Thoracic aorta (tissue), 2 donors: ENCODE measurements at regions not wholly inside any gene's neighbourhood (a gene's known extent, or its start where the extent isn't known, plus 50 kb on each side); places are given as distances from the start of the nearest gene placed in this dataset.

ENCODE experiments used
- ATAC-seq: fragments of 150-250 bp; one replicate; pipeline ENCODE4 v1.8.0; 2017; ENCODE audit warnings: low read depth; ENCODE audit not compliant: insufficient number of reproducible peaks, low FRiP score
- DNase-seq: peaks from one replicate; pipeline ENCODE4 v3.0.0-alpha.2; 2020; ENCODE audit warnings: low spot score
- H3K27ac ChIP-seq, 2 donors: fragments of 200-600 bp; sonication (generic); 1 replicate in 1 of 2; 2 replicates in 1 of 2; pipeline ENCODE4 v1.5.1; 2016; ENCODE audit warnings: mild to moderate bottlenecking in 2 of 2, moderate library complexity in 2 of 2
- H3K27me3 ChIP-seq: fragments of 200-600 bp; sonication (generic); replicated peaks from 2 replicates; pipeline ENCODE4 v1.6.0; 2016; ENCODE audit warnings: mild to moderate bottlenecking; ENCODE audit not compliant: insufficient read depth
- H3K36me3 ChIP-seq: fragments of 200-600 bp; sonication (generic); one replicate; pipeline ENCODE4 v1.5.1; 2016
- H3K4me1 ChIP-seq, 2 donors: fragments of 200-600 bp; sonication (generic); 1 replicate in 1 of 2; 2 replicates in 1 of 2; pipeline versions ENCODE4 v1.5.1 to v1.6.0; 2016; ENCODE audit warnings: low read depth in 2 of 2, mild to moderate bottlenecking in 1 of 2; ENCODE audit not compliant: control insufficient read depth in 1 of 2
- H3K4me3 ChIP-seq: fragments of 200-600 bp; sonication (generic); 2 replicates; pipeline ENCODE4 v1.5.1; 2016; ENCODE audit warnings: mild to moderate bottlenecking
- H3K9me3 ChIP-seq: fragments of 200-600 bp; sonication (generic); 2 replicates; pipeline ENCODE4 v1.5.1; 2016
- TF ChIP-seq, protein P1 (sequence below): fragments of 200-600 bp; sonication (generic); IDR thresholded peaks from one replicate; pipeline ENCODE4 v1.5.1; 2019; ENCODE audit warnings: antibody characterized with exemption

DNA sequence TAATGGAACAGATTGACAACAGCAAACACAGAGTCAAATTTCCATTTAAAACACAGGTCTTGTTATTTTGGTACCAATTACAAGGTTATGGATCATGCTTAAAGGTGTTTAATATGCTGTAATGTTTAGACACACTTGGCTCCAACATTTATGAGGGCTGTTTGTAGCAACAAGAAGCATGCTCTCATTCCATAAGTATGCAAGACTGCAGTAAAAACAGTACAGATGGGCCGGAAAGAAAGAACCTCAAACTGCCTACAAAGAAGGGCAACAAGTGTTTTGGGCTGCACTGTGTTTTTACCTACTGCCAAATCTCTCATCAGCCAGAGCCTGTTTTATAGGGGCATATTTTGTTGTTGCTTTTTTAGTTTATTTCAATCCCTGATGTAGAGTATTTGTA lies 100.5 kb upstream of the HS3ST3A1 start:
- H3K36me3 ChIP-seq, result no peaks in the 10 kb centered on the region
- H3K27me3 ChIP-seq, result no peaks in the 10 kb centered on the region
- no peak overlapping the region for H3K27ac ChIP-seq
- H3K9me3 ChIP-seq, result no peaks in the 10 kb centered on the region
- no peak for ATAC-seq
- DNase-seq, result no peak
- TF ChIP-seq, protein P1, sequence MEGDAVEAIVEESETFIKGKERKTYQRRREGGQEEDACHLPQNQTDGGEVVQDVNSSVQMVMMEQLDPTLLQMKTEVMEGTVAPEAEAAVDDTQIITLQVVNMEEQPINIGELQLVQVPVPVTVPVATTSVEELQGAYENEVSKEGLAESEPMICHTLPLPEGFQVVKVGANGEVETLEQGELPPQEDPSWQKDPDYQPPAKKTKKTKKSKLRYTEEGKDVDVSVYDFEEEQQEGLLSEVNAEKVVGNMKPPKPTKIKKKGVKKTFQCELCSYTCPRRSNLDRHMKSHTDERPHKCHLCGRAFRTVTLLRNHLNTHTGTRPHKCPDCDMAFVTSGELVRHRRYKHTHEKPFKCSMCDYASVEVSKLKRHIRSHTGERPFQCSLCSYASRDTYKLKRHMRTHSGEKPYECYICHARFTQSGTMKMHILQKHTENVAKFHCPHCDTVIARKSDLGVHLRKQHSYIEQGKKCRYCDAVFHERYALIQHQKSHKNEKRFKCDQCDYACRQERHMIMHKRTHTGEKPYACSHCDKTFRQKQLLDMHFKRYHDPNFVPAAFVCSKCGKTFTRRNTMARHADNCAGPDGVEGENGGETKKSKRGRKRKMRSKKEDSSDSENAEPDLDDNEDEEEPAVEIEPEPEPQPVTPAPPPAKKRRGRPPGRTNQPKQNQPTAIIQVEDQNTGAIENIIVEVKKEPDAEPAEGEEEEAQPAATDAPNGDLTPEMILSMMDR, result no peak
- H3K4me1 ChIP-seq, result no peaks in the 10 kb centered on the region
- no peak overlapping the region for H3K4me3 ChIP-seq

DNA sequence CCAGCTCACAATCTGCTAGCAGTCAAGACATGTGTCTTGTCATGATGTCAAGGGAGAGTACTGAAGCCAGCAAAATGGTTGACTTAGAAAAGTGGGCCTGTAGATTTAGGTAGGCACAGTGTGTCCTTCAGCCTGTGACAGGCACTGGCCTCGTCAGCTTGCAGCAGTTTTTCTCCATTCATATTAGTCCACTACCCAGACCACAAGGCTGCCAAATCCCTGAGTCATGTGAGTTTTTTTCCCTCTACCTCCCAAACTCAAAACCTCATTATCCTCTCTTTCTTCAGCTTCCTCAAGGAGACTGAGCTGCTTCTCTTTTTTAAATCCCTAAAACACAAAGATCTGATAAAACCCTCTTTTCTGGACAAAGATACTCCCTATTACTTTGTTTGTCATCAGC lies 102.6 kb upstream of the HS3ST3A1 start:
- no peak overlapping the region for H3K27ac ChIP-seq
- no peaks in the 10 kb centered on the region for H3K36me3 ChIP-seq
- TF ChIP-seq, protein P1, result no peak
- ATAC-seq (no peak), DNase-seq (no peak)
- H3K4me3 ChIP-seq, result no peak overlapping the region
- no peaks in the 10 kb centered on the region for H3K4me1 ChIP-seq
- no peaks in the 10 kb centered on the region for H3K9me3 ChIP-seq
- no peaks in the 10 kb centered on the region for H3K27me3 ChIP-seq

DNA sequence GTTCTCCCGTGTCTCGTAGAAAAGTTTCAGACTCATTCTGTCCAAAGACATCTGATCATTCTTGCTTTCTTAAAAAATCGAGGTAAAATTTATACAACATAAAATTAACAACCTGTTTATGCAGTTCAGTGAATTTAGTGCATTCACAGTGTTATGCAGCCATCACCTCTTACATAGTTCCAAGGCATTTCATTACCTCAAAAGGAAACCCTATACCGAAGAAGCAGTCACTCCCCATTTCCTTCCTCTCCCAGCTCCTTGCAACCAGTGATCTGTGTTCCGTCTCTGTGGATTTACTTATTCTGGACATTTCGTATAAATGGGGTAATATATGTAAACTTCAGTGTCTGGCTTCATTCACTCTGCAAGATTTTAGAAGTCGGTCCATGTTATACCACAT lies 103.5 kb upstream of the HS3ST3A1 start:
- H3K4me1 ChIP-seq, result no peaks in the 10 kb centered on the region
- no peak for ATAC-seq
- TF ChIP-seq, protein P1, result no peak
- DNase-seq, result no peak
- H3K4me3 ChIP-seq, result no peak overlapping the region
- no peaks in the 10 kb centered on the region for H3K9me3 ChIP-seq
- H3K36me3 ChIP-seq, result no peaks in the 10 kb centered on the region
- no peak overlapping the region for H3K27ac ChIP-seq
- no peaks in the 10 kb centered on the region for H3K27me3 ChIP-seq

DNA sequence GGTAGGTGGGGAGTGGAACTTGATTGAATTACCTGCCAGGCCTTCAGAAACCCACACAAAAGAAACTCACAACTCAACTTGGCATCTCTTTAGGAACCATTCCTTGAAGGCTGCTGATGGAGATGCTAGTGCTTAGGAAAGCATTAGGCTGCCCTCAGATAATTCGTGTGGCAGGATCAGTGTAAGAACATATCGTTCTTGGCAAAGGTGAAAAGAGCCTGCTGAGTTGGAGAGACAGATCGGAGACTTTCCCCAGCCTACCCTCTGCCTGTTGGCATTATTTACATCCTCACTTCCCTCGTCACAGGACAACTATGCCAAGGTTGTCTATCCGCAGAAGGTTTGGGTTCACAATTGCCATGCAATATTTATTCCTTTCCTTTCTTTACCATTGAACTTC lies 120.0 kb upstream of the HS3ST3A1 start:
- no peak overlapping the region for H3K27ac ChIP-seq
- H3K27me3 ChIP-seq, result no peaks in the 10 kb centered on the region
- H3K9me3 ChIP-seq, result no peaks in the 10 kb centered on the region
- TF ChIP-seq, protein P1, result no peak
- DNase-seq (no peak), ATAC-seq (no peak)
- no peaks in the 10 kb centered on the region for H3K4me1 ChIP-seq
- no peaks in the 10 kb centered on the region for H3K36me3 ChIP-seq
- H3K4me3 ChIP-seq, result no peak overlapping the region

DNA sequence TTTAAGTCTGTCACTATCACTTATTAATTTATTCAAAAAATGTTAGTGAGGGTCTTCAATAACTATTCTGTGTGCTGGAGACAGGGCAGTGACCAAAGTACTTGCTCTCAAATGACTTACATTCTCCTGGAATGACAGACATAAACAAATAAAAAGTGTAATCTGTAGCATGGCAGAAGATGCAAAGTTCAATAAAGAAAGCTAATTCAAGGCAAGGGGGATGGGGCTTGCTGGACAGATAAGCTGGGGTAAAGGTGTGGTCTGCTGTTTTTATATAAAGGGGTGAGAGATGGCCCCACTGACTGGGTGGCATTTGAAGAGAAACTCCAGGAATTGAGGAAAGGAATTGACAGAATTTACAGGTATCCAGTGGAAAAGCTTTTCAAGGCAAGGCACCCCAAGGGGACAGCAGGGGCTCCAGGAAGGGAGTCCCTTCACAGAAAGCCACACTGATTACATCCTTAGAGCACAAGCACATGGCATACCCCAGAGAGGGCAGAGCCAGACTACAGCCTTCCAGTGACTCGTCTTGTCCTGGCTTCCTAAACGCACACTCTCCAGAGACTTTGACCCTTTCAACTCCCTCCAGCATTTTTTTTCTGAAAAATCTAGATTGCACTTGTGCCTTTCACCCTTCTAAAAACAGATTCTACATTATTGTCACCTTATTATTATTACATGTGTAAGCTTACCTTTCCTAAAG lies 123.7 kb upstream of the HS3ST3A1 start:
- Histone ChIP-seq H3K36me3 (no peaks in the 10 kb centered on the region), H3K4me3 (no peak overlapping the region), H3K9me3 (no peaks in the 10 kb centered on the region), H3K27me3 (no peaks in the 10 kb centered on the region), H3K27ac (no peak overlapping the region), H3K4me1 (no peaks in the 10 kb centered on the region)
- ATAC-seq, result no peak
- no peak for DNase-seq
- TF ChIP-seq, protein P1, result no peak
